GM10248 (cell line): ENCODE measurements at regions not wholly inside any gene's neighbourhood (a gene's known extent, or its start where the extent isn't known, plus 50 kb on each side); places are given as distances from the start of the nearest gene placed in this dataset.

Experiments used
- CTCF ChIA-PET: fragments of 300-600 bp; sonication (Branson Sonifier 250); formaldehyde crosslinking; extraction: SDS; loops from one replicate; lab custom pipeline; 2021; ENCODE audit warnings: antibody characterized with exemption; lab: Yijun Ruan, JAX
- POLR2A ChIA-PET: fragments of 350-650 bp; sonication (Branson Sonifier 250); formaldehyde crosslinking; extraction: SDS; loops from one replicate; lab custom pipeline; 2020; ENCODE audit warnings: antibody characterized with exemption; lab: Yijun Ruan, JAX
- DNase-seq: peaks from one replicate; pipeline ENCODE4 v3.0.0; 2012; ENCODE audit errors: extremely low spot score
- CTCF ChIP-seq: IDR thresholded peaks from 2 replicates; pipeline ENCODE4 v1.5.1; 2012; ENCODE audit warnings: mild to moderate bottlenecking, low read depth; ENCODE audit errors: extremely low read depth, missing control alignments, control extremely low read depth

- POLR2A ChIA-PET = no interaction called here
- no peak for TF ChIP-seq CTCF
Measured at GRCh38 chr20:51886891-51887608, 84.7 kb upstream of the SALL4 start.

GRCh38 chr20:51886341-51886740 is 84.0 kb upstream of the SALL4 start:
- ChIA-PET CTCF (no interaction called here), POLR2A (interaction anchor here (0.7 kb wide), 1 partner anchor 9 kb away, joined by 9 read pairs; no protein-coding TSS in a partner anchor)
- no peak for TF ChIP-seq CTCF
- DNase-seq = no peak

More at GRCh38 chr20:51886891-51887608, 84.7 kb upstream of the SALL4 start:
- CTCF ChIA-PET = no interaction called here
- no peak for DNase-seq

GRCh38 chr20:51884561-51884960 is 82.2 kb upstream of the SALL4 start:
- no peak for TF ChIP-seq CTCF
- ChIA-PET CTCF (no interaction called here), POLR2A (no interaction called here)
- no peak for DNase-seq

- no peak for TF ChIP-seq CTCF
- POLR2A ChIA-PET = no interaction called here
- CTCF ChIA-PET = interaction anchor here (1.0 kb wide), 1 partner anchor 12 kb away, joined by 3 read pairs; no protein-coding TSS in a partner anchor
- DNase-seq = no peak
Measured at GRCh38 chr20:51880188-51880587, 77.9 kb upstream of the SALL4 start.

- no peak for DNase-seq
- CTCF ChIA-PET = no interaction called here
- POLR2A ChIA-PET = no interaction called here
- no peak for TF ChIP-seq CTCF
Measured at GRCh38 chr20:51876313-51876940, 74.1 kb upstream of the SALL4 start.

GRCh38 chr20:51873652-51874051 is 71.3 kb upstream of the SALL4 start:
- no peak for TF ChIP-seq CTCF
- CTCF ChIA-PET = no interaction called here
- DNase-seq = no peak
- POLR2A ChIA-PET = no interaction called here
